ENCODE measurements at regions not wholly inside any gene's neighbourhood (a gene's known extent, or its start where the extent isn't known, plus 50 kb on each side); places are given as distances from the start of the nearest gene placed in this dataset.

DNA sequence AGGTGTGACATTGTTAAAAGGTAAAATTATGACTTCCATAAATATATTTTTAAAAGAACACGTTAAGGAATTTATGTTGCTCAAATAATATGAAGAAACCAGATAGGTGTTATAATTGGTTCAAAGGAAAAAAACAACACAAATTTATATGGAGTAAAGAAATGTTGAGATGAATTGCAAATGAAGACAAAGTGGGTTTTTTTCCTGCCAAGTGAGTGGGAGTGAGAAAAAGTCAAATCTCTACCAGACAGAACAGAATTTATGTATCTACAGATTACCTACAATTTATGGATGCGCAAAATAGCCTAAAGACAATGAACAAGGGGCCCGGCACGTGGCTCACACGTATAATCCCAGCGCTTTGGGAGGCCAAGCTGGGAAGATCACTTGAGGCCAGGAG, 159.7 kb upstream of the SLC1A4 start:
- TF ChIP-seq POLR2A (IDR thresholded peaks at IDR 0.05; ENCODE audit: control extremely low read depth in 1 of 2, low read depth in 2 of 2, low read length in 2 of 2) (no peak), RFX5 (IDR thresholded peaks at IDR 0.05; ENCODE audit: borderline replicate concordance, low read depth, low read length) (no peak), EZH2 (IDR thresholded peaks at IDR 0.05; ENCODE audit: low read depth, low read length, severe bottlenecking) (no peak), SP1 (IDR thresholded peaks at IDR 0.05; ENCODE audit: low read depth, low read length) (no peak), RNF2 (IDR thresholded peaks at IDR 0.05; ENCODE audit: borderline replicate concordance, low read depth, low read length, missing control alignments, poor library complexity, severe bottlenecking) (no peak), CEBPB (IDR thresholded peaks at IDR 0.05; ENCODE audit: low read depth, low read length) (no peak), TBP (IDR thresholded peaks at IDR 0.05; ENCODE audit: low read depth, low read length) (no peak), HDAC2 (IDR thresholded peaks at IDR 0.05; ENCODE audit: borderline replicate concordance in 1 of 2, low read depth in 2 of 2, low read length in 2 of 2) (no peak), JUND (IDR thresholded peaks at IDR 0.05; ENCODE audit: low read length) (no peak), CHD1 (IDR thresholded peaks at IDR 0.05; ENCODE audit: low read depth, low read length) (no peak), HDAC6 (IDR thresholded peaks at IDR 0.05; ENCODE audit: low read depth, low read length) (no peak)
- TF ChIP-seq, protein P1, sequence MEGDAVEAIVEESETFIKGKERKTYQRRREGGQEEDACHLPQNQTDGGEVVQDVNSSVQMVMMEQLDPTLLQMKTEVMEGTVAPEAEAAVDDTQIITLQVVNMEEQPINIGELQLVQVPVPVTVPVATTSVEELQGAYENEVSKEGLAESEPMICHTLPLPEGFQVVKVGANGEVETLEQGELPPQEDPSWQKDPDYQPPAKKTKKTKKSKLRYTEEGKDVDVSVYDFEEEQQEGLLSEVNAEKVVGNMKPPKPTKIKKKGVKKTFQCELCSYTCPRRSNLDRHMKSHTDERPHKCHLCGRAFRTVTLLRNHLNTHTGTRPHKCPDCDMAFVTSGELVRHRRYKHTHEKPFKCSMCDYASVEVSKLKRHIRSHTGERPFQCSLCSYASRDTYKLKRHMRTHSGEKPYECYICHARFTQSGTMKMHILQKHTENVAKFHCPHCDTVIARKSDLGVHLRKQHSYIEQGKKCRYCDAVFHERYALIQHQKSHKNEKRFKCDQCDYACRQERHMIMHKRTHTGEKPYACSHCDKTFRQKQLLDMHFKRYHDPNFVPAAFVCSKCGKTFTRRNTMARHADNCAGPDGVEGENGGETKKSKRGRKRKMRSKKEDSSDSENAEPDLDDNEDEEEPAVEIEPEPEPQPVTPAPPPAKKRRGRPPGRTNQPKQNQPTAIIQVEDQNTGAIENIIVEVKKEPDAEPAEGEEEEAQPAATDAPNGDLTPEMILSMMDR (IDR thresholded peaks at IDR 0.05; ENCODE audit: control extremely low read depth in 1 of 3, insufficient read depth in 1 of 3, low read depth in 1 of 3, low read length in 3 of 3): no peak

Data from H1 (cell line).